ENCODE measurements at regions not wholly inside any gene's neighbourhood (a gene's known extent, or its start where the extent isn't known, plus 50 kb on each side); places are given as distances from the start of the nearest gene placed in this dataset.
"Not testable (repeated sequence)": the region's sequence is repeated elsewhere in the genome, so short reads cannot be mapped to it uniquely, and the experiment has no call there.

- DNase-seq (ENCODE audit: low spot score), result no peak
Observed at GRCh38 chr4:73348185-73348584, 55.9 kb upstream of the ALB start.

GRCh38 chr4:73347497-73347896 lies 56.6 kb upstream of the ALB start:
- no peak for DNase-seq (ENCODE audit: low spot score)

GRCh38 chr4:73345399-73345975 lies 58.6 kb upstream of the ALB start:
- no peak for DNase-seq (ENCODE audit: low spot score)

GRCh38 chr4:73344106-73344505 lies 60.0 kb upstream of the ALB start:
- DNase-seq (ENCODE audit: low spot score), result no peak

- DNase-seq (ENCODE audit: low spot score), result no peak
Observed at GRCh38 chr4:73343432-73343831, 60.7 kb upstream of the ALB start.

- peak; percentile 15 for DNase-seq (ENCODE audit: low spot score)
Observed at GRCh38 chr4:73341454-73341853, 62.6 kb upstream of the ALB start.

- DNase-seq (ENCODE audit: low spot score), result no peak
Observed at GRCh38 chr4:73340917-73341316, 63.2 kb upstream of the ALB start.

- DNase-seq (ENCODE audit: low spot score), result no peak
Observed at GRCh38 chr4:73335679-73336078, 68.4 kb upstream of the ALB start.

GRCh38 chr4:73332012-73332411 lies 72.1 kb upstream of the ALB start:
- DNase-seq (ENCODE audit: low spot score), result not testable (repeated sequence)

- no peak for DNase-seq (ENCODE audit: low spot score)
Observed at GRCh38 chr4:73329300-73329699, 70.7 kb upstream of the ANKRD17 start.

- DNase-seq (ENCODE audit: low spot score), result not testable (repeated sequence)
Observed at GRCh38 chr4:73325776-73326175, 67.2 kb upstream of the ANKRD17 start.

GRCh38 chr4:73317092-73317491 lies 58.5 kb upstream of the ANKRD17 start:
- no peak for DNase-seq (ENCODE audit: low spot score)

- no peak for DNase-seq (ENCODE audit: low spot score)
Observed at GRCh38 chr4:73315091-73315490, 56.5 kb upstream of the ANKRD17 start.

- no peak for DNase-seq (ENCODE audit: low spot score)
Observed at GRCh38 chr4:73312967-73313366, 54.4 kb upstream of the ANKRD17 start.

- no peak for DNase-seq (ENCODE audit: low spot score)
Observed at GRCh38 chr4:73311428-73311827, 52.8 kb upstream of the ANKRD17 start.

GRCh38 chr4:73309211-73309610 lies 50.6 kb upstream of the ANKRD17 start:
- DNase-seq (ENCODE audit: low spot score), result no peak

All from activated CD4-positive, alpha-beta T cell treated with anti-CD3 and anti-CD28 coated beads, Interleukin-2, Interleukin-4, amounts not matched to agents 100 ng/mL and 50 ng/mL, durations not matched to agents 16 hours and 8 hours (primary cell).